HepG2 (cell line): ENCODE measurements at regions not wholly inside any gene's neighbourhood (a gene's known extent, or its start where the extent isn't known, plus 50 kb on each side); places are given as distances from the start of the nearest gene placed in this dataset.

Experiments
- EZH2 ChIP-seq: conservative IDR thresholded peaks from 2 replicates; pipeline ENCODE4 v1.6.1; 2012; ENCODE audit warnings: mild to moderate bottlenecking, low read depth, low read length, moderate library complexity
- HOXA7 ChIP-seq: sonication (generic); formaldehyde crosslinking; IDR thresholded peaks from 2 replicates; pipeline ENCODE4 v1.8.1; 2022; ENCODE audit warnings: mild to moderate bottlenecking, missing genetic modification reagents, moderate library complexity
- SKIL ChIP-seq: sonication (generic); formaldehyde crosslinking; IDR thresholded peaks from 2 replicates; pipeline ENCODE4 v1.8.0; 2022; ENCODE audit warnings: missing genetic modification reagents, mild to moderate bottlenecking, moderate library complexity, borderline replicate concordance
- TBP ChIP-seq: sonication (generic); formaldehyde crosslinking; IDR thresholded peaks from 2 replicates; pipeline ENCODE4 v1.5.0; 2020; ENCODE audit warnings: missing genetic modification reagents
- UBTF ChIP-seq: sonication (generic); formaldehyde crosslinking; IDR thresholded peaks from 2 replicates; pipeline ENCODE4 v1.4.0; 2020; ENCODE audit warnings: mild to moderate bottlenecking, missing genetic modification reagents
- ZNF629 ChIP-seq: sonication (generic); formaldehyde crosslinking; conservative IDR thresholded peaks from 2 replicates; pipeline ENCODE4 v1.5.0; 2020; ENCODE audit warnings: missing genetic modification reagents

DNA sequence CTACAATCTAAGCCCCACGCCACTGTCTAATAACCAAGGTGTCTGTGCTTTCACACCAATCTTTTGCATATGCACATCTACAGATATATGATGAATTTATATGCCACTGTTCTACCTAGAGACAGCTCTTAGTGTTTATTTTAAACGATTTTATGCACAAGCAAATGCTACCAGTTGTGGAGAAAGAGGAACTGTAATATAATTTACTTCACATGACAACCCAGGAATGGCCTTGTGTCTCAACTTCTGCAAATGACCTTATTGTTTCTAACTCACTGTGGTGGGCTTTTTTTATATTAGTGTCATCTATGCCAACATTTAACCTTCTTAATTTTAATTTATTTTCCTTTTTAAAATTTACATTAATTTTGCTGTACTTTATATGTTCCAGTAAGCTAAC, 531.1 kb upstream of the TLE4 start:
- TF ChIP-seq SKIL (CRISPR knock-in tag), result no peak
- TF ChIP-seq TBP (CRISPR knock-in tag), result no peak
- TF ChIP-seq HOXA7, result no peak
- no peak for TF ChIP-seq ZNF629 (CRISPR knock-in tag)
- TF ChIP-seq UBTF, result no peak
- no peak for TF ChIP-seq EZH2
